Panc1 (cell line): ENCODE measurements at regions not wholly inside any gene's neighbourhood (a gene's known extent, or its start where the extent isn't known, plus 50 kb on each side); places are given as distances from the start of the nearest gene placed in this dataset.
A peak's percentile ranks its signal among the peaks of the same experiment; 100 is the strongest.

Experiments
- ATAC-seq: fragments of 200-7000 bp; cut with Tn5 transposase; 2 replicates; pipeline ENCODE4 v1.9.1; 2020; ENCODE audit warnings: mild to moderate bottlenecking, moderate library complexity
- BruUV-seq: library from RNA; stranded (reverse); fragments of 400-500 nt; replicated peaks from 2 replicates; lab custom pipeline; 2021; lab: Mats Ljungman, UMichigan
- CTCF ChIA-PET: fragments of 300-600 bp; sonication (Branson Sonifier 250); formaldehyde crosslinking; loops from one replicate; lab custom pipeline; 2022; ENCODE audit warnings: antibody characterized with exemption; lab: Charles Lee
- POLR2A ChIA-PET: fragments of 300-600 bp; sonication (Branson Sonifier 250); formaldehyde crosslinking; loops from one replicate; lab custom pipeline; 2022; ENCODE audit warnings: antibody characterized with exemption; lab: Charles Lee
- DNase-seq: peaks from one replicate; pipeline ENCODE4 v3.0.0-alpha.2; 2010; ENCODE audit warnings: low read depth, low spot score
- H3K27ac ChIP-seq: 2 replicates; pipeline ENCODE4 v1.5.1; 2011; ENCODE audit warnings: mild to moderate bottlenecking, low read length, inconsistent platforms
- H3K27me3 ChIP-seq: fragments of 200-500 bp; sonication (Bioruptor generic); 2 replicates; pipeline ENCODE4 v1.6.0; 2014; ENCODE audit warnings: low read length, inconsistent platforms; ENCODE audit not compliant: control insufficient read depth, insufficient read depth
- H3K36me3 ChIP-seq: fragments of 200-500 bp; sonication (Bioruptor generic); 2 replicates; pipeline ENCODE4 v1.5.1; 2014; ENCODE audit warnings: inconsistent platforms, mild to moderate bottlenecking, low read length, moderate library complexity; ENCODE audit not compliant: control insufficient read depth, insufficient read depth
- H3K4me1 ChIP-seq: 2 replicates; pipeline ENCODE4 v1.5.1; 2011; ENCODE audit warnings: inconsistent platforms, mild to moderate bottlenecking, low read length, moderate library complexity; ENCODE audit not compliant: control insufficient read depth, insufficient read depth
- H3K4me3 ChIP-seq, 2 experiments: 2 replicates each; pipeline ENCODE4 v1.5.1; 2011 to 2012; ENCODE audit warnings: low read depth in 2 of 2, low read length in 2 of 2, mild to moderate bottlenecking in 2 of 2, inconsistent platforms in 1 of 2, moderate library complexity in 1 of 2
- H3K9me3 ChIP-seq: fragments of 200-500 bp; sonication (Bioruptor generic); 2 replicates; pipeline ENCODE4 v1.5.1; 2014; ENCODE audit warnings: low read depth, mild to moderate bottlenecking, inconsistent platforms, low read length, moderate library complexity; ENCODE audit not compliant: control insufficient read depth, insufficient read depth
- POLR2AphosphoS5 ChIP-seq: IDR thresholded peaks from 2 replicates; pipeline ENCODE4 v1.6.1; 2012; ENCODE audit warnings: mild to moderate bottlenecking, low read depth, low read length, moderate library complexity
- SIN3A ChIP-seq: IDR thresholded peaks from 2 replicates; pipeline ENCODE4 v1.6.1; 2012; ENCODE audit warnings: low read depth, mild to moderate bottlenecking, low read length, moderate library complexity, borderline replicate concordance; ENCODE audit not compliant: insufficient read depth
- TCF7L2 ChIP-seq: IDR thresholded peaks from 2 replicates; pipeline ENCODE4 v1.6.1; 2011; ENCODE audit warnings: mild to moderate bottlenecking, low read depth, low read length, inconsistent platforms
- in situ Hi-C: cut with HindIII; loops from 2 replicates; pipeline ENCODE4 v1.10.0; 2016; ENCODE audit warnings: low sequenced_read_pairs, low pct_unique_long_range_greater_than_20kb
- intact Hi-C: fragments of 100-400 bp; cut with micrococcal nuclease; formaldehyde crosslinking; loops from one replicate; pipeline ENCODE4 v1.10.0; 2022; ENCODE audit not compliant: unreplicated experiment
- TF ChIP-seq, protein P1 (sequence below): fragments of 450-650 bp; IDR thresholded peaks from 2 replicates; pipeline ENCODE4 v1.5.1; 2017; ENCODE audit warnings: mild to moderate bottlenecking
- TF ChIP-seq, protein P2 (sequence below), 2 experiments: IDR thresholded peaks; 2 replicates each; pipeline ENCODE4 v1.6.1; 2011 to 2012; ENCODE audit warnings: low read depth in 2 of 2, control low read depth in 1 of 2, low read length in 1 of 2, mild to moderate bottlenecking in 1 of 2, moderate library complexity in 1 of 2; ENCODE audit not compliant: insufficient read depth in 1 of 2

DNA sequence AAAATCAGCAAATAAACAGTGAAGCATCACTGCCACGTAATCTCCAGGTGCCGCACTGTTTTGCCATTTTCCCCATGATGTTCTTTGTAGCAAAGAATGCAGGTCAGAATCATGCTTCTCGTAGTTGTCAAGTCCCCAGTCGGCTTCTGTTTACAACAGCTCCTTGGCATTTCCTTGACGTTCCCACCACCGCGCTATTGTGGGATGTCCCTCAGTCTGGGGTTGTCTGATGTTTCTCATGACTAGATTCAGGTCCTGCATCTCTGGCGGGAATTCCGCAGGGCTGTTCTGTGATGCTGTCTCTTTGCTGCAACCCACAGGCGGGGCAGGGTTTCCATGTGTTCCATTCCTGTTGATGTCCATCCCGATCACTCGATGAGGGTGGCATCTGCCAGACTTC lies 117.9 kb upstream of the SMAD3 start:
- H3K27ac ChIP-seq, result peak overlapping the region; percentile 100
- H3K4me1 ChIP-seq, result peaks cover 55% of the 10 kb centered on the region
- in situ Hi-C loops (no loop called here), intact Hi-C loops (loop anchor here (2.0 to 5.0 kb wide), 3 partner anchors 117 to 355 kb away; partner anchors contain the start of gene SMAD3)
- H3K27me3 ChIP-seq, result no peaks in the 10 kb centered on the region
- H3K9me3 ChIP-seq, result peaks cover 3% of the 10 kb centered on the region; the same call in 1 of the 2 replicates
- no TSS peak for BruUV-seq
- no peak for ATAC-seq
- POLR2A ChIA-PET, result no interaction called here
- TF ChIP-seq SIN3A (no peak), TCF7L2 (no peak), POLR2AphosphoS5 (no peak)
- TF ChIP-seq, protein P1, sequence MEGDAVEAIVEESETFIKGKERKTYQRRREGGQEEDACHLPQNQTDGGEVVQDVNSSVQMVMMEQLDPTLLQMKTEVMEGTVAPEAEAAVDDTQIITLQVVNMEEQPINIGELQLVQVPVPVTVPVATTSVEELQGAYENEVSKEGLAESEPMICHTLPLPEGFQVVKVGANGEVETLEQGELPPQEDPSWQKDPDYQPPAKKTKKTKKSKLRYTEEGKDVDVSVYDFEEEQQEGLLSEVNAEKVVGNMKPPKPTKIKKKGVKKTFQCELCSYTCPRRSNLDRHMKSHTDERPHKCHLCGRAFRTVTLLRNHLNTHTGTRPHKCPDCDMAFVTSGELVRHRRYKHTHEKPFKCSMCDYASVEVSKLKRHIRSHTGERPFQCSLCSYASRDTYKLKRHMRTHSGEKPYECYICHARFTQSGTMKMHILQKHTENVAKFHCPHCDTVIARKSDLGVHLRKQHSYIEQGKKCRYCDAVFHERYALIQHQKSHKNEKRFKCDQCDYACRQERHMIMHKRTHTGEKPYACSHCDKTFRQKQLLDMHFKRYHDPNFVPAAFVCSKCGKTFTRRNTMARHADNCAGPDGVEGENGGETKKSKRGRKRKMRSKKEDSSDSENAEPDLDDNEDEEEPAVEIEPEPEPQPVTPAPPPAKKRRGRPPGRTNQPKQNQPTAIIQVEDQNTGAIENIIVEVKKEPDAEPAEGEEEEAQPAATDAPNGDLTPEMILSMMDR, result no peak
- TF ChIP-seq, protein P2, sequence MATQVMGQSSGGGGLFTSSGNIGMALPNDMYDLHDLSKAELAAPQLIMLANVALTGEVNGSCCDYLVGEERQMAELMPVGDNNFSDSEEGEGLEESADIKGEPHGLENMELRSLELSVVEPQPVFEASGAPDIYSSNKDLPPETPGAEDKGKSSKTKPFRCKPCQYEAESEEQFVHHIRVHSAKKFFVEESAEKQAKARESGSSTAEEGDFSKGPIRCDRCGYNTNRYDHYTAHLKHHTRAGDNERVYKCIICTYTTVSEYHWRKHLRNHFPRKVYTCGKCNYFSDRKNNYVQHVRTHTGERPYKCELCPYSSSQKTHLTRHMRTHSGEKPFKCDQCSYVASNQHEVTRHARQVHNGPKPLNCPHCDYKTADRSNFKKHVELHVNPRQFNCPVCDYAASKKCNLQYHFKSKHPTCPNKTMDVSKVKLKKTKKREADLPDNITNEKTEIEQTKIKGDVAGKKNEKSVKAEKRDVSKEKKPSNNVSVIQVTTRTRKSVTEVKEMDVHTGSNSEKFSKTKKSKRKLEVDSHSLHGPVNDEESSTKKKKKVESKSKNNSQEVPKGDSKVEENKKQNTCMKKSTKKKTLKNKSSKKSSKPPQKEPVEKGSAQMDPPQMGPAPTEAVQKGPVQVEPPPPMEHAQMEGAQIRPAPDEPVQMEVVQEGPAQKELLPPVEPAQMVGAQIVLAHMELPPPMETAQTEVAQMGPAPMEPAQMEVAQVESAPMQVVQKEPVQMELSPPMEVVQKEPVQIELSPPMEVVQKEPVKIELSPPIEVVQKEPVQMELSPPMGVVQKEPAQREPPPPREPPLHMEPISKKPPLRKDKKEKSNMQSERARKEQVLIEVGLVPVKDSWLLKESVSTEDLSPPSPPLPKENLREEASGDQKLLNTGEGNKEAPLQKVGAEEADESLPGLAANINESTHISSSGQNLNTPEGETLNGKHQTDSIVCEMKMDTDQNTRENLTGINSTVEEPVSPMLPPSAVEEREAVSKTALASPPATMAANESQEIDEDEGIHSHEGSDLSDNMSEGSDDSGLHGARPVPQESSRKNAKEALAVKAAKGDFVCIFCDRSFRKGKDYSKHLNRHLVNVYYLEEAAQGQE (IDR thresholded peaks at IDR 0.05; ENCODE audit: insufficient read depth in 1 of 2, low read depth in 2 of 2, low read length in 1 of 2), result no peak
- CTCF ChIA-PET, result interaction anchor here (0.7 to 0.8 kb wide), 2 partner anchors 124 to 197 kb away, joined by 3 read pairs; no protein-coding TSS in a partner anchor
- no peak for DNase-seq
- no peak overlapping the region for H3K4me3 ChIP-seq
- no peaks in the 10 kb centered on the region for H3K36me3 ChIP-seq

DNA sequence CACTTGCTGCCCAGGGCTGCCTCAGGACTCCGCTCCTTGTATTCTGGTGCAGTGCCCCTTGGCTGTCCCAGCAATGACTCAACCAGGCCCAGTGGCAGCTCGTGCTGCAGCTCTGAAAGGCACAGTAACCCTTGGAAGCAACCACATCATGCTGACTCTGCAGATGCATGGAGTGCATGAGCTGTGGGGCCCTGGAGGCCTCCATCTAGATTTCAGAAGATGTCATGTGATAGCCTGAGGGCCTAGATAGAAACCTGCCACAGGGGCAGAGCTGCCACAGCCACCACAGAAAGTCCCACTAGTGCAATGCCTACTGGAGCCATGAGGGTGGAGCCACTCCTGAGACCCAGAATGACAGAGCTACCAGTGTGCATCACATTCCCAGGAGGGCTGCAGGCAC lies 117.1 kb upstream of the SMAD3 start:
- BruUV-seq, result no TSS peak
- Histone ChIP-seq H3K27ac (peak overlapping the region; percentile 100), H3K4me3 (no peak overlapping the region), H3K9me3 (peaks cover 3% of the 10 kb centered on the region; the same call in 1 of the 2 replicates), H3K27me3 (no peaks in the 10 kb centered on the region), H3K4me1 (peaks cover 47% of the 10 kb centered on the region), H3K36me3 (no peaks in the 10 kb centered on the region)
- CTCF ChIA-PET, result interaction anchor here (0.5 to 0.6 kb wide), 3 partner anchors 86 to 230 kb away, joined by 3 to 5 read pairs (median 4); no protein-coding TSS in a partner anchor
- ATAC-seq, result peak; percentile 33
- POLR2A ChIA-PET, result interaction anchor here (0.5 kb wide), 1 partner anchor 117 kb away, joined by 3 read pairs; the partner anchor contains the start of gene SMAD3
- intact Hi-C loops (loop anchor here (5.0 kb wide), 2 partner anchors 194 to 354 kb away; no protein-coding TSS in a partner anchor), in situ Hi-C loops (no loop called here)
- no peak for DNase-seq
- TF ChIP-seq SIN3A (no peak), TCF7L2 (no peak), POLR2AphosphoS5 (no peak)
- TF ChIP-seq, protein P1, result no peak
- TF ChIP-seq, protein P2 (IDR thresholded peaks at IDR 0.05; ENCODE audit: insufficient read depth in 1 of 2, low read depth in 2 of 2, low read length in 1 of 2), result no peak
